H9 (cell line): ENCODE measurements at regions not wholly inside any gene's neighbourhood (a gene's known extent, or its start where the extent isn't known, plus 50 kb on each side); places are given as distances from the start of the nearest gene placed in this dataset.

Source experiments
- DNase-seq: peaks from one replicate; pipeline ENCODE4 v3.0.0-alpha.2; 2017
- H2AFZ ChIP-seq: one replicate; pipeline ENCODE4 v1.6.1; 2013; ENCODE audit warnings: mild to moderate bottlenecking, low read length, control low read depth, moderate library complexity
- H2AK5ac ChIP-seq: 2 replicates; pipeline ENCODE4 v1.6.1; 2013; ENCODE audit warnings: low read length, control low read depth, mixed read lengths; ENCODE audit not compliant: insufficient read length
- H2BK120ac ChIP-seq: one replicate; pipeline ENCODE4 v1.6.1; 2013; ENCODE audit warnings: low read depth, mild to moderate bottlenecking, low read length, control low read depth, inconsistent platforms; ENCODE audit not compliant: poor library complexity, severe bottlenecking
- H2BK12ac ChIP-seq: 2 replicates; pipeline ENCODE4 v1.6.1; 2013; ENCODE audit warnings: low read length, control low read depth, mixed read lengths, low read depth; ENCODE audit not compliant: insufficient read length
- H2BK15ac ChIP-seq: 2 replicates; pipeline ENCODE4 v1.6.1; 2013; ENCODE audit warnings: low read depth, low read length, control low read depth
- H2BK20ac ChIP-seq: one replicate; pipeline ENCODE4 v1.6.1; 2013; ENCODE audit warnings: low read depth, mild to moderate bottlenecking, low read length, control low read depth, inconsistent platforms; ENCODE audit not compliant: poor library complexity, severe bottlenecking
- H2BK5ac ChIP-seq: 2 replicates; pipeline ENCODE4 v1.6.1; 2013; ENCODE audit warnings: low read length, control low read depth, mixed read lengths; ENCODE audit not compliant: insufficient read length
- H3K14ac ChIP-seq: 2 replicates; pipeline ENCODE4 v1.6.1; 2013; ENCODE audit warnings: low read length, control low read depth; ENCODE audit not compliant: insufficient read depth
- H3K18ac ChIP-seq: 2 replicates; pipeline ENCODE4 v1.6.1; 2013; ENCODE audit warnings: low read depth, mild to moderate bottlenecking, mixed read lengths, low read length, control low read depth; ENCODE audit not compliant: insufficient read length
- H3K23ac ChIP-seq: 2 replicates; pipeline ENCODE4 v1.6.1; 2013; ENCODE audit warnings: low read length, control low read depth, mixed read lengths, low read depth; ENCODE audit not compliant: insufficient read length
- H3K23me2 ChIP-seq: 2 replicates; pipeline ENCODE4 v1.6.1; 2013; ENCODE audit warnings: low read depth, mild to moderate bottlenecking, mixed read lengths, low read length, control low read depth; ENCODE audit not compliant: insufficient read length, poor library complexity, severe bottlenecking
- H3K27ac ChIP-seq: 2 replicates; pipeline ENCODE4 v1.5.1; 2013; ENCODE audit warnings: low read length, control low read depth, mixed read lengths, low read depth; ENCODE audit not compliant: insufficient read length
- H3K27me3 ChIP-seq: 2 replicates; pipeline ENCODE4 v1.6.1; 2013; ENCODE audit warnings: low read length, control low read depth, inconsistent platforms; ENCODE audit not compliant: insufficient read depth
- H3K4ac ChIP-seq: 2 replicates; pipeline ENCODE4 v1.6.1; 2013; ENCODE audit warnings: low read depth, mild to moderate bottlenecking, control low read depth, inconsistent platforms, low read length, moderate library complexity
- H3K4me1 ChIP-seq: 2 replicates; pipeline ENCODE4 v1.6.1; 2013; ENCODE audit warnings: low read length, control low read depth, inconsistent platforms; ENCODE audit not compliant: insufficient read depth
- H3K4me2 ChIP-seq: 2 replicates; pipeline ENCODE4 v1.6.1; 2013; ENCODE audit warnings: low read length, control low read depth, mixed read lengths; ENCODE audit not compliant: insufficient read length, insufficient read depth
- H3K56ac ChIP-seq: 2 replicates; pipeline ENCODE4 v1.6.1; 2013; ENCODE audit warnings: low read depth, mild to moderate bottlenecking, mixed read lengths, low read length, control low read depth; ENCODE audit not compliant: insufficient read length
- H3K79me1 ChIP-seq: 2 replicates; pipeline ENCODE4 v1.6.1; 2013; ENCODE audit warnings: low read depth, mild to moderate bottlenecking, moderate library complexity, low read length, control low read depth, inconsistent platforms; ENCODE audit not compliant: insufficient read depth, poor library complexity, severe bottlenecking
- H3K79me2 ChIP-seq: 2 replicates; pipeline ENCODE4 v1.6.1; 2013; ENCODE audit warnings: low read length, control low read depth, inconsistent platforms; ENCODE audit not compliant: insufficient read depth
- H3K9ac ChIP-seq: 2 replicates; pipeline ENCODE4 v1.6.1; 2013; ENCODE audit warnings: low read length, control low read depth, mixed read lengths; ENCODE audit not compliant: insufficient read length; ENCODE audit errors: extremely low read depth
- H3K9me3 ChIP-seq: one replicate; pipeline ENCODE4 v1.6.1; 2013; ENCODE audit warnings: low read depth, low read length, inconsistent platforms; ENCODE audit not compliant: control insufficient read depth
- H3T11ph ChIP-seq: one replicate; pipeline ENCODE4 v1.6.1; 2013; ENCODE audit warnings: mild to moderate bottlenecking, low read length, control low read depth, inconsistent platforms
- H4K20me1 ChIP-seq: one replicate; pipeline ENCODE4 v1.6.1; 2013; ENCODE audit not compliant: control insufficient read depth, insufficient read length, insufficient read depth
- H4K5ac ChIP-seq: 2 replicates; pipeline ENCODE4 v1.6.1; 2013; ENCODE audit warnings: low read depth, mild to moderate bottlenecking, mixed read lengths, low read length, control low read depth; ENCODE audit not compliant: insufficient read length
- H4K8ac ChIP-seq: replicated peaks from 2 replicates; pipeline ENCODE4 v1.6.1; 2013; ENCODE audit warnings: low read length, control low read depth, mixed read lengths, low read depth; ENCODE audit not compliant: insufficient read length
- H4K91ac ChIP-seq: 2 replicates; pipeline ENCODE4 v1.6.1; 2013; ENCODE audit warnings: low read depth, mild to moderate bottlenecking, moderate library complexity, mixed read lengths, low read length, control low read depth; ENCODE audit not compliant: insufficient read length
- H3K27ac Mint-ChIP-seq, 3 experiments: 2 replicates in 2 of 3; 3 replicates in 1 of 3; pipeline ENCODE4 v1.8.0; 2020 to 2021; ENCODE audit warnings: mixed read lengths in 3 of 3, mild to moderate bottlenecking in 1 of 3, moderate library complexity in 1 of 3
- H3K27me3 Mint-ChIP-seq: 2 replicates; pipeline ENCODE4 v1.8.0; 2021; ENCODE audit warnings: low read depth, mild to moderate bottlenecking, moderate library complexity, mixed read lengths
- H3K36me3 Mint-ChIP-seq, 3 experiments: 2 replicates in 2 of 3; 3 replicates in 1 of 3; pipeline ENCODE4 v1.8.0; 2020 to 2021; ENCODE audit warnings: low read depth in 3 of 3, mixed read lengths in 3 of 3; ENCODE audit not compliant: insufficient read depth in 1 of 3
- H3K4me1 Mint-ChIP-seq, 2 experiments: 2 replicates each; pipeline ENCODE4 v1.8.0; 2020; ENCODE audit warnings: mixed read lengths in 2 of 2
- H3K4me3 Mint-ChIP-seq, 2 experiments: 2 replicates in 1 of 2; 3 replicates in 1 of 2; pipeline ENCODE4 v1.8.0; 2020 to 2021; ENCODE audit warnings: mild to moderate bottlenecking in 2 of 2, mixed read lengths in 2 of 2, moderate library complexity in 1 of 2
- H3K9me3 Mint-ChIP-seq, 2 experiments: 2 replicates in 1 of 2; 3 replicates in 1 of 2; pipeline ENCODE4 v1.8.0; 2020; ENCODE audit warnings: mild to moderate bottlenecking in 2 of 2, mixed read lengths in 2 of 2, moderate library complexity in 1 of 2
- WGBS: extraction: QIAGEN DNeasy Blood & Tissue Kit; methylation state at CpG from one replicate; pipeline ENCODE4 v1.1.7; 2013; ENCODE audit warnings: missing lambda C conversion rate, low lambda C conversion rate, mixed read lengths; ENCODE audit not compliant: insufficient read length; ENCODE audit errors: extremely low coverage; 5-methylcytosine and 5-hydroxymethylcytosine counted together
- TF ChIP-seq, protein P1 (sequence below): fragments of 200-600 bp; sonication (generic); conservative IDR thresholded peaks from 3 replicates; pipeline ENCODE4 v1.8.0; 2021; ENCODE audit warnings: antibody characterized with exemption, mild to moderate bottlenecking

DNA sequence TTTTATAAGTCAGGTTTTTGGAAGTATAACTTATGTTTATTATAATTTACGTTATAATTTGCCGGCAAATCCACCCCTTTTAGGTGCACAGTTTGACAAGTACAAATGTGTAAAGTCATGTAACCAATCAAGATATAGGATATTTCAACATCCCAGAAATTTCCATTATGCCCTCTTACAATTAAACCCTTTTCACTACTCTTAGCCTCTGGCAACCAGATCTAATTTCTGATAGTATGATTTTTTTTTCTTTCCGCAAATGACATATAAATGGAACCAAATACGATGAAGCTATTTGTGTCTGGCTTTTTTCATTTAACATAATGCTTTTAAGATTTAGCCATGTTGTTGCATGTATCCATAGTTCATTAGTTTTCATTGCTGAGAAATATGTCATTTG is 69.5 kb upstream of the HTATIP2 start:
- Histone ChIP-seq H4K20me1 (no peaks in the 10 kb centered on the region), H3K4me2 (no peak overlapping the region), H3K27ac (no peak overlapping the region), H2BK120ac (no peak overlapping the region), H3K9ac (no peak overlapping the region), H3K23ac (no peak overlapping the region), H3K18ac (no peak overlapping the region), H2BK12ac (no peak overlapping the region), H4K5ac (no peak overlapping the region), H4K91ac (no peak overlapping the region), H3K4me1 (no peaks in the 10 kb centered on the region), H2AK5ac (no peak overlapping the region), H3K4ac (no peak overlapping the region), H3K27me3 (no peaks in the 10 kb centered on the region; the same call in 1 of the 2 replicates), H2BK5ac (no peak overlapping the region), H4K8ac (no peak overlapping the region), H3K79me1 (no peaks in the 10 kb centered on the region), H3T11ph (no peak overlapping the region), H2BK15ac (no peak overlapping the region), H2AFZ (no peak overlapping the region), H2BK20ac (no peak overlapping the region), H3K79me2 (no peaks in the 10 kb centered on the region), H3K23me2 (no peaks in the 10 kb centered on the region), H3K56ac (no peak overlapping the region), H3K9me3 (no peaks in the 10 kb centered on the region), H3K14ac (no peak overlapping the region)
- WGBS = no CpG with 5 or more reads among the region's 4 CpGs
- Mint-ChIP-seq H3K9me3 (no peaks in the 10 kb centered on the region), H3K4me3 (no peak overlapping the region), H3K27ac (no peak overlapping the region), H3K27me3 (peaks cover 2% of the 10 kb centered on the region; the same call in 1 of the 2 replicates), H3K36me3 (no peaks in the 10 kb centered on the region), H3K4me1 (no peaks in the 10 kb centered on the region)
- TF ChIP-seq, protein P1, sequence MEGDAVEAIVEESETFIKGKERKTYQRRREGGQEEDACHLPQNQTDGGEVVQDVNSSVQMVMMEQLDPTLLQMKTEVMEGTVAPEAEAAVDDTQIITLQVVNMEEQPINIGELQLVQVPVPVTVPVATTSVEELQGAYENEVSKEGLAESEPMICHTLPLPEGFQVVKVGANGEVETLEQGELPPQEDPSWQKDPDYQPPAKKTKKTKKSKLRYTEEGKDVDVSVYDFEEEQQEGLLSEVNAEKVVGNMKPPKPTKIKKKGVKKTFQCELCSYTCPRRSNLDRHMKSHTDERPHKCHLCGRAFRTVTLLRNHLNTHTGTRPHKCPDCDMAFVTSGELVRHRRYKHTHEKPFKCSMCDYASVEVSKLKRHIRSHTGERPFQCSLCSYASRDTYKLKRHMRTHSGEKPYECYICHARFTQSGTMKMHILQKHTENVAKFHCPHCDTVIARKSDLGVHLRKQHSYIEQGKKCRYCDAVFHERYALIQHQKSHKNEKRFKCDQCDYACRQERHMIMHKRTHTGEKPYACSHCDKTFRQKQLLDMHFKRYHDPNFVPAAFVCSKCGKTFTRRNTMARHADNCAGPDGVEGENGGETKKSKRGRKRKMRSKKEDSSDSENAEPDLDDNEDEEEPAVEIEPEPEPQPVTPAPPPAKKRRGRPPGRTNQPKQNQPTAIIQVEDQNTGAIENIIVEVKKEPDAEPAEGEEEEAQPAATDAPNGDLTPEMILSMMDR = no peak
- DNase-seq = no peak
